ENCODE measurements at regions not wholly inside any gene's neighbourhood (a gene's known extent, or its start where the extent isn't known, plus 50 kb on each side); places are given as distances from the start of the nearest gene placed in this dataset.
A peak's percentile ranks its signal among the peaks of the same experiment; 100 is the strongest.

DNA sequence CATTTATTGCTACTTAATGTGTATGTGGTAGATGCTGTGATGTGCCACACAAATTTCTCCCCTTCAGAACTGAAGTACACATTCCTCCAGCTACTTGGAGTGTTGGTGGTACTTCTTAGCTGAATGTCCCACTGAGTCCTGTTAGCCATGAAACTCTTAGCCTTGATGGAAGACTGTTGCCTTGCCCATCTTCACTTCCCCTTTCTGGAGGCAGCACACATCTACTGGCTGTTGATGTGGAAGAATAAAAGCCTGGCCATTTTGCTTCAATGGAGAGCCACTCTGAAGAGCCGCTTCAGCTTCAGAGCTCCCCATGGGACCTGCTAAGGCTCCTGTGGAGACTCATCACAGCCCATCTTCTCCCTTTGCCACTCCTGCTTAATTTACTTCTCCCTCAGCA lies 157.7 kb upstream of the PITX2 start:
- no peak for DNase-seq

DNA sequence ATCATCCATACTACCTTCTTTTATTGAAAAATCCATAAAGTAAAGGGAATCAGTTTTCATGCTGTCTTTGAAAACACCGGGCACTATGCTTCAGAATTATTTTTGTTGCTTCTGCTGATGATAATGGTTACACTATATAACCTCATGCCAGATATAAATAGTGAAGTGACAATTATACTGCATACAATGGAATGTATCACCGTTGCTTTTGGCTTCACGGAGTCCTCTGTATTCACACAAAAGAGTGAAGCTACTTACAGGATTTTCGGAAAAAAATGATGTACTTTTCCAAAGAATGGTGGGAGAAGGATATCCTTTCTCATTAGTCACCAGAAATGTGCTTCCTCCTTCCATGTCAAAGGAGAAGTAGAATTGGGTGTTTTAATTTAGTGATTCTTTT lies 159.1 kb upstream of the PITX2 start:
- no peak for DNase-seq

DNA sequence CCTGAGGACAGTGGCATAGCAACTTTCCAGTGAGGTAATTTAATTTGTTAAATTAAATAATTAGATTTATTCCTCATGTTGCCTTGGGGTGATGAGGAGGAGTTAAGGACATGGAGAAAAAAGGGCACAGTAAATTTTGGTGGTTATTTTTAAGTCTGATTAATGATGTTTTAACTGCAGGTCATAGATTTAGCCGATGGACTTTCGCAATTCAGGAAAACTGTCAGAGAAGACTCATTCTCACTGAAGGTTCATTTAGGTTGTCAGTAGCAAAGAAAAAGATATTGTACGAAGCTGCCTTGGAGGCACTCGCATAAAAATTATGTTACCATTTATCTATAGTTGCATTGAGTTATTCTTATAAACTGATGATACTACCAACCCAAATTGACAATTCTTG lies 164.2 kb upstream of the PITX2 start:
- no peak for DNase-seq

DNA sequence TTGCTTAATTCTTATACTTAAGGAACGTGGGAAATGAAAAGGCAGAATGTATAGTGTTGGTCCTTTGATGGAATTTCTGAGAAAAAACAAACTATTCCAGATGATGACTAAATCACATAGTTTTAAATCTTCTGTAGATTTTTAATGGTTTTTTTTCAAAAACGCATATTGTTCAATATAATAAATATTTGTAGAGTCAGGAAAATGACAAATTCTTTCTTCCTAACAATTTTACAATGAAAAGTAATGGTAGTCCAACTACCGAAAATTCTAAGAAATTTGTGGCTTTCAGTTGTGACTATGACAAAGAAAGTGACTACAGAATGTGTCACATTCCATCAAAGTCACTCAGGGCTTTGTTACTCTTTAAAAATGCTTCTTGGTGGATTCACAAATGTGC lies 164.8 kb upstream of the PITX2 start:
- no peak for DNase-seq

DNA sequence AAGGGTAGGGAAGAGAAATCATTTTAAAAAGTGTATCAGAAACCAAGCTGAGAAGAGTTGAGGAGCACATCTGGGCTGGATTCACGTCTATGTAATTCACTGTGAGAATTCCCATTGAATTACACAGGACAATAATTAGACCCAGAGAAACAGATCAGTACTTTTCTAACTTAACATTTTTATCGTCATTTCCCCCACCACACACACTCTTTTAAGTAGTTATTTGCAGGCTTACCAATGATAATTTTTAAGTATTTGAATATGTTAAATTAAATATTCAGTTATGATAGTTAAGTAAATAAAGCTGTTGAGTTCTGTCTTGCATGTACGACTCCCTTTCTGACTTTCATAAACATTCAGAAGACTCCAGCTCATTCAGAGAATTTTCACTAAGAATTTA lies 165.4 kb upstream of the PITX2 start:
- no peak for DNase-seq

DNA sequence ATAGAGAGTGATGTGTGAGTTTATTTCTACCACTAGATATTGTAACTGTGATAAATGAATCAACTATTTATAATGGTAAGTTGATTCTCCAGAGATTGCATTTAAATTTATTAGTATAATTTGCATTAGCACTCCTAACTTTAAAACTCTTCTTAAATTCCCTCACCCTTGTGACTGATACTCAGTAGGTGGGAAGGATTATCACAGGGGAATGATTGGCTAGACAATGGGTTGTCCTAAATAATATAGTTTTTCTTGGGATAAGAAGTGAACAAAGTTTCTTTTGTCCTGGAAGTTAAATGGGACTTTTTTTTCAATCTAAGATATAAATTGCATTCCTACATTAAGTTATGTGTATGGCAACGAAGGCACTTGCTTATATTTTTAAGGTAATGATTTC lies 169.2 kb upstream of the PITX2 start:
- DNase-seq, result no peak

DNA sequence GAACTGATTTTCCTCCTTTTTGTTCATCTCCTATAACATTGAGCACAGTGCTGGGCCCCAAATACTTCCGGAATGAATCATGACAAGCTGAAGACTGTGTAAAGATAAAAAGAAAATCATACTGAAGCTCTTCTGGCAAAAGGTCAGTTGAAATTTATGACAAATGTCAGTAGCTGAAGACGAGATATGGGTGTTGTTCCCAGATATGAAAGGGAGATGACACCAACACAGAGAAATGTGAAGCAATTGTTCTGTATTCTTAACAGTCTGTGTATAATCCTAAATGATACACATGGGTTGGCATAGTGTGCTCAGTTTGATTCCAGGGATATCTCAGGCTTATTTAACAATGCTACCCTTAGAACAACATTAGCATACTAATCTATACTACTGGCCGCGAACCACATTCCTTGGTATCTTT lies 170.5 kb upstream of the PITX2 start:
- DNase-seq, result no peak

DNA sequence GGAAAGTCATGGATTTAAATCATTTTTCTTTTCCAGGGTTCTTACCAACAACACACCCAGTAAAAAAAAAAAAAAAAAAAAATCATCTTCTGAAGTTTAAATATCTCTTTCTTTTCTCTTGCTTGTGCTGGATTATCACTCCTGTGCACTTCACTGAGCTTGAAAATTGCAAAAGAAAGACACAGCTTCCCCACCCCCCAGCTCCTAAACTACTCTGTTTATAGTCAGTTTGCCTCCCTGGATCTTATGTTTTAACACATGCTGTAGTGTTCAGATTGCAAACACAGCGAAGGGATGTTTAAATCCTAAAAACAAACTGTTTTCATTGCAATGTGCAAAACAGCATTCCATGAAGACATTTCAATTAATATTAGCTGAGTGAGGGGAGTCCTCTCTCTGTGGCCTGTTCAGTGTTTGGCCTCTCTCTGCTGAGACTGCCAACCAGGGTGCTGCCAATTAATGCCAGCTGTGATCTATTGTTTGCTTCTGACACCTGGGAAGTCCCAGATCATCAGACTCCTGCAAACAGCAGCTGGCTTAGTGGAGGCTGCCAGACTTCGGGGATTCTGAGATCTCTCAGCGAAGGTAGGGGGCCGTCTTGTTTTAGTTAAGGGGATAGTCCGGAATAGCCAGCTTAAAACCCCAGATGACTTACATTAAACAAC lies 171.1 kb upstream of the PITX2 start:
- peak; percentile 85 for DNase-seq

DNA sequence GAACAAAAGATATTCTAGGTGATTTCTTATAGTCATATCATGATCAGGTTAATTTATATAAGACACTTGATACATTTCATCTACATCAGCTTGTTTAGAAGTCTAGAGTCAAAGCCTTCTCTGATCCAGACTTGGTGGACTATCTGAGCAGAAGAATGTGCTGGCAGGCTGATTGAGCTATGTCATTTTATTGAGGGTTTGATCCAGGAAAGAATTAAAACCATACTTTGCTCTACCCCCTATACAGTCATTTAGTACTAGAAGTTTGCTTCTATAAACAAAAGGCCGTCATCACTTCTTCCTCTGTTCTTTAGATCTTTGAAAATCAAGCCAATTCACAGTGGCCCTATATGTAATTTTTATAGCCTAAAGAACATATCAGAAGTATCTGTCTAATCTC lies 173.1 kb upstream of the PITX2 start:
- no peak for DNase-seq

DNA sequence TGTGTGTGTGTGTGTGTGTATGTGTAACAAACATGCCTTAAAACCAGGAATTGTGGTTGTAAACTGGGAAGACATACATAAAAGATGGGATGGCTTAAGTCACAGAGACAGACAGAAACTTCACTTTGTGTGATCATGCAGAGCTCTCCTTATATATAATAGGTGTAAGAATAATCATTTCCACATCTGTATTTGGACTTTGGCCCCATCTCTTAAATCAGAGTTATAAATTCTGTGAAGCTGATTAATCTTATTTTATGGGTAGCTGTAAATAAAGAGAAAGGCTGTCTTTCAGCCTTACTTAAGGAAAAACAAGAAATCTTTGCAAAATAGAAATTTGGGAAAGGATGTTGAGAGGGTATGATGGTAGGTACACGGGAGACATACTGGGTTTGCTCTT lies 174.6 kb upstream of the PITX2 start:
- DNase-seq, result no peak

DNA sequence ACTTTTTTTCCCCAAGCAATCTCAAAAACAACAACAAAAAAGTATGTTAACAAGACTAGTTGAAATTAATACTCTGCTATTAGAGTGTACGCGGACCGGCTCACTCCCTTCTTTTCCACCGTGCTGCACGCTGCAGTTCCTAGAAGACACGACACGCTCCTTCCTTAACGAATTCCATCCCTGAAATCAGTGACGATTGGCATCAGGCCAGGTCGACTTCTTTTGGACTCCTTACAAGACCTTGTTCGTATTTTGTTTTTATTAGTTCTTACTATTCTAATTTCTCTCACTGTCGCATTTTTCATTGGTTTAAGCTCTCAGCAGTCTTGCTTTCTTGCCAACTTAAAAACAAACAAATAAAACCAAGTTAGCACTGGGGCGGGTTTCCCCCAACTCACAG lies 175.8 kb upstream of the PITX2 start:
- no peak for DNase-seq

DNA sequence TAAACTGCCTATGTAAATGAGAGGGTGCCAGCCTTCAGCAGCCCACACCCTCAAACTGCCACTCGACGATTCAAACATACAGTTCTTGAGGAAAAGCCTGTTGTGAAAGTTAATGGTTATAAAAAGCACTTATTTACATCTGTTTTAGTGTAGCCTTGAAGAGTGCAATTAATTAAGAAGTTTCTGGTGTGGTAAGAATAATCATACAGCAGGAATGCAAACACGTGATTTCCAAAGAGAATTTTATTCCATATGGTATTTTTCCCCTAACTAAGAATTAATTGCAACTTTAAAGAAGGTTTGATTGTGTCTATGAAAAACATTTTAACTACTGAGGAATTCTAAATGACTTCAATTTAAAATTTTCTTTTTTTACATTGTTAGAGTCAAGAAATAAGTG lies 176.3 kb upstream of the PITX2 start:
- no peak for DNase-seq

DNA sequence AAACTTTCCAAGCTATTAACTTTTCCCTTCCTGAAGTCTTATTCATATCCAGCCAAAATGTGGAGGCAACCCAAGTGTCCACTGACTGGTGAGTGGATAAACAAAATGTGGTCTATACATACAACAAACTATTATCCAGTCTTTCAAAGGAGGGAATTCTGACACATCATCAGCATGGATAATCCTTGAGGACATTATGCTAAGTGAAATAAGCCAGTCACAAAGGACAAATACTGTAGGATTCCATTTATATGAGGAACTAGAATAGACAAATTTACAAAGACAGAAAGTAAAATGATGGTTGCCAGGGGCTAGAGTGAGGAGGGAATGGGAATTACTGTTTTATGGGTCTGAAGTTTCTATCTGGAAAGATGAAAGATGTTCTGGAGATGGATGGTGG lies 178.7 kb upstream of the PITX2 start:
- no peak for DNase-seq

DNA sequence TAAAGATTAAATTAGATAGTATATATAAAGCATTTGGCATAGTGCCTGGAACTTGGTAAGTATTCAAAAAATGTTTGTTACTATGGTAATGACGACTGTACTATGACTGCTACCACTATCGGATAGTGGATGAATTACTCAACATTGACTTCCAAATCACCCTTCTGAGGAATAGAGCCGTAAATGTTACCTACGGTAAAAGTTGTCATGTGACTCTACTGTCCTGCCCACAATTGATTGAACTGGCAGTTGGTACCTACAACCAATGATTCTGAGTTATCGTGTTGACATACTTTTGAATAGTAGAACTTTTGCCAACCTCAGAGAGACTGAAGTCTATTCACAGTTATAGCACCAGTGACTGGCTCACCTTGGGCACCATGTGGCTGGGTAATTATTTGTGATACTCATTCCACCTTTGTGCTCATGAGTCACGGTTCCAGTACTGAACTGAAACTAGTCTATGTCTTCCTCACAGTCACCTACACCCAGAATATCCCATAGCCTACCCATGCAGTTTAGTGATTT lies 185.5 kb upstream of the PITX2 start:
- no peak for DNase-seq

DNA sequence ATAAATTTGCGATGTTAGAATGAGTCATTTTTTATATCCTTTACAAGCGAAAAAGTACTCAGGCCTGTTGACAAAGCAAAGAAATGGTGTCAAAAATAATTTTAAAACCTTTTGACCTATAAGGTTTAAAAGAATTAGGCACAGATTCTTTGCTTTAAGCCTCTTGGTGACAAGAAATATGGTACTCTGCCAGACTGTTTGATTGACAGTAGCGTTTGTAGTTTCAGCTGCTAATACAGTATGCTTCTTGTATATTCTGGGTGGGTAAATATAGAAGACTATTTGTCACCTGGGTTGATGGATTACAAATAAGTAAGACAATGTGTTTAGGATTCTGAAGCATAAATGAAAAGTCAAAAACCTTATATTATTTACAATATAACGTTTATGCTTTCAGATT lies 193.1 kb upstream of the PITX2 start:
- DNase-seq, result no peak

DNA sequence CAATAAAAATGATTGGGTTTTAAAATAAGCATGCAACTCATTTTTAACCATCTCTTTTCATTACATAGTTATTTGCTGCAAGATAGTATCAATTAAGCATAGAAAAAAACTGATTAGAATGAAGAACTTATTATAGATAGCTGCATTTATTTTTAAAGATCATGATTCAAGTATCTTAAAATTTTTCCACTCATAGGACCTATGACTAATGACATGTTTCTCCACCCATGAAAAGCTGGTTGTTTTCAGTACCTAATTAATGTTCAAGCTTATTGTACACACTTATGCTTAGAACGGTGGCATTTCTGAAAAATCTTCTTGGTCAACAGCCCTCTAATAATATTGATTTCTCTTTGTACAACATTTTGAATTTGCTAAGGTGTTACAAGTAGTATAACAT lies 193.5 kb upstream of the PITX2 start:
- no peak for DNase-seq

DNA sequence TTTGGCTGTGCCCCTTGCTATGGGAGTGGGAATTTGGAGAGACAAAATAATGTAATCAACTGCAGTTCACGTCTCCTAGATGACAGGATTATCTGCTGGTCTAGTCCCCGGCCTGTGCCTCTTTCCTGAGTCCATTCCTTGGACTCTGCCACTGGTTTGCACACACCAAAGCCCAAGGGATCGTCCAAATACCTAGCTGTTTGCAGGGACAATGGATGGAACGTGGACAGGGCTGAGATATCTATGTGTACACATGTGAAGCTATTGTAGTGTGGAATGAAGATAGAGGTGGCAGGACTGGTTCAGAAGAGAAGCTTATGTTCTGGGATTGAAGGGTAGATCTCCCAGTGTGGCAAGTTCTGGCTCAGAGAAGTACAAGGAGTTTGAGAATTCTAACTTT lies 198.3 kb upstream of the PITX2 start:
- DNase-seq, result no peak

DNA sequence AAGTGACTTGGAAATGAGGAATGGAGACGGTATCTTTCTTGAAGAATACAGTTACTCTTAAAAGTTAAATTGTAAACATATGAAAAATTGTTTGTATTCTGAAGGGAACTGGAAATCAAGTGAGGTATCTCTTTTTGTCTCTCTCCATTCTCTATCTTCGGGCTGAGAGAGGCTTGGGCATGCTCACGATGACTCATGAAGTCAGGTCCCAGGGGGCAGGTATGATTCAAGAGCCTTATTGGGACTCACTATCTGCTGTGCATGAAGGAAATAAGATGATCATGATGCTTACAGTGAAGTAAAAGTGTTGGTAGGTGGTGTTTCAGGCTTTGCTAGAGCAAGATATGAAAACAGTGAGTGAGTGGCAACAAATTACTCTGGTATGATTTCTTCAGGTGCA lies 200.4 kb upstream of the PITX2 start:
- DNase-seq, result no peak

DNA sequence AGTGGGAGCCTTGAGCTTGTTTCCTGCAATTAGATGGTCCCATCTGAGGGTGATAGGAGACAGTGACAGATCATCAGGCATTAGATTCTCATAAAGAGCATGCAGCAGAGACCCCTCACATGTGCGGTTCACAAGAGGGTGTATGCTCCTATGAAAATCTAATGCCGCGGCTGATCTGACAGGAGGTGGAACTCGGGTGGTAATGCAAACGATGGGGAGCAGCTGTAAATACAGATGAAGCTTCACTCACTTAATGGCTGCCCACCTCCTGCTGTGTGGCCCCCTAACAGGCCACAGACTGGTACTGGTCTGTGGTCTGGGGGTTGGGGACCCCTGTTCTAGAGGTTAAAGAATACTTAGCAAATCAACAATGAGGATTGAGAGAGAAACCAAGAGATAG lies 201.5 kb upstream of the PITX2 start:
- DNase-seq, result no peak

DNA sequence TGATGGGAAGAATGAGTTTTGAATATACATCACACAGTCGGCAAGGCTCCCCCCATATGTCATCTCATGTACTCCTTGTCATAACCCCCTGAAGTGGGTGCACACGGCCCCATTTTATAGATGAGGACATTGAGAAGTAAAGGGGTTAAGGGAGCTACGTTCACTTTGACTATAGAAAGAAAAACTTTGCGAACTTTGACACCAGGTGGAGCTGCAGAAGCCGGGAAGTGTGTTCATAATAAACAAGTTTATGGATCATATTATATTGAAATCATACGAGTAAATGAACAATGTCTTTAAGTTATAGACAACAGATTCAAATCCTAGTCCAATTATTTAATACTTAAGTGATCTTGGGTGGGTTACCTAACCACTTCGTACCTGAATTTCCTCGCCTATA lies 203.8 kb upstream of the PITX2 start:
- no peak for DNase-seq

DNA sequence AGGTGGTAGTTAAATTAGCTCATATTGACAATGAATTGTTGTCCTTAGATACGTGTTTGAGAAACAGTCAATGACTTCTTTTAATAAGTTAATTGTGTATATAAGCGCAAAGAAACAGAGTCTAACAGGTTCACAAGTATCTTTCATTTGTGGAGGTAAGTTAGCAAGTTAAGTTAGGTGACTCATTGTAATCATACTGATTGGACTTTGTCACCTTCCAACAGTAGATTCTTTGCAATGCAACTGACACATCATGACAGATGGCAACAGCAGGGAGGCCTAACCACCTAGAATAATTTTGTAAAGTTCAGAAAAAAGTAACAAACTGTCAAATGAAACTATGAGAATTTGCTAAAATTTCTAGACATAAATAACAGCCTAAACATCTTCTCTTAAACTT lies 207.6 kb upstream of the PITX2 start:
- no peak for DNase-seq

DNA sequence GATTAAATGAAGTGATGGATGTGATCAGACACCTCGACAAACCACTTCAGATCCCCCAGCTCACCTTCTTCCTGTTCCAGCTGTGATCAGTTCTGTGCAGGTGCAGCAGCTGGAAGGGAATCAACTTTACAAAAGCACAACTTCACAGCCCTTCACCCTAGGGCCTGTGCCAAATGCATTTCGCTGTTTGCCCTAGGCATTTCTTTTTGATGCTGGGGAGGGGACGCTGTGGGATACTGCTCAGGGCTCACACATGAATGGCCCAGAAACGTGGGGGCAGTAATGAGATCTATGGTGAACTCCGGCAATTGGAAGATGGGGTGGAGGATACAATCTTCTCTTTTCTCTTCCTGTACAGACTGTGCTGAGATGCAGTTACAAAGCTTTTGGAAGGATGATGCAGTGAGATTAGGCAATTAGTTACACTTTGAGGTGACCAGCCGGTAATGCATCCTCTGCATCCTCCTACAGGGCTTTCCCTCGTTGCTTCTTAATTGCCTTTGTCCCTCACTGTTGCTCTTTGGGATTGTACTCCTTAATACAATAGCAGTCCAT lies 215.1 kb upstream of the PITX2 start:
- DNase-seq, result peak; percentile 60

DNA sequence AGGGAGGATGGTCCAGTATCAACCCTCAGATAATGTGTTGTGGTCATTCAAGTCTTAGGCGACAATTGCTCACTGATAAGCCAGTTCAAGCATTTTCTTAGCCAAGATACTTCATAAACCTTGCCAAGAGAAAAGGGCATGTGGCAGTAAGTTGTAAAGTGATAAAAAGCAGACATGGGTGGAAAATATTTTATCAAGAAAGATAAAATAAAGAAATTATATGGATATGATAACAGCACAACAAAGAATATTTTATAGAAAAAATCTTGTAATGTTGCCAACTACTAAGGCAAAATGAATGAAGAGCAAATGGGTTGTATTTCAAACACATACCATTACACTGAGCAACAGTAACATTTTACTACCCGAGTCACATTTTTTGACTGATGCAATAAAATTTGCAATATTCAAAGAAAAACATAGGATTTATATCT lies 217.4 kb upstream of the PITX2 start:
- DNase-seq, result no peak

DNA sequence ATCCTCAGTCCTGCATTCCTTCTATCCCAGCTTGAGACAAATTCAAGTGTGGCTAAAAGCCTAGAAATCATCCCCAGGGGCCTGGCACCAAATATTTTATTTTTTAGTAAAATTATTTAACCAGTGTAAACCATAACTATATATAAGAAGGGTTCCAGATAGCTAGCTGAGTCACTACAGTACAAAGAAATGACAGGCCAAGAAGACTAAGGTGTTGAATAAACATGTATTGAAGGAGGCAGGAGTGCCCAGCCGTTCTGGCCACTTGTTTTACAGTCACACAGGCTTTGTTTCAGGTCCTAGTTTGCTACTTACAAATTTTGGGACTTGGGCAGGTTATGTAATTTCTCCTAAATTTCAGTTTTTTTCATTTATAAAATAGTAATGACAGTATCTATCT lies 225.9 kb upstream of the PITX2 start:
- no peak for DNase-seq

DNA sequence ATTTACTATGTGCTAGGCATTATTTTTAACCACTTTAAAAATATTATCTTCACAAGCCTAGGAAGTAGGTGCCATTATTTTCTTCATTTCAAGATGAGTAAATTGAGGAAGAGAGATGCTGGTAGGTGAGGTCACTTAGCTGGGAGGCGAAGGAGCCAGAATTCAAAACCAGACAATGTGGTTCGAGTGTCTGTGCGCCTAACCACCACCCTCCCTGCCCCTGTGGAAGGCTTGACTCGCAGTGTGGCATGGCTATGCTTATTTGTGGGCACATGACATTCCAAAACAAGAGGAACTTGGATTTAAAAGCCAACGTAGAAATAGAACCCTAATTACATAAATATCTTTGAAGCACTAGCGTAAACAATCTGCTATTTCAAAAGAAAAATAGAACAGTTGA lies 226.6 kb upstream of the PITX2 start:
- no peak for DNase-seq

Measured in COR-L47 (cell line).